ENCODE measurements at regions not wholly inside any gene's neighbourhood (a gene's known extent, or its start where the extent isn't known, plus 50 kb on each side); places are given as distances from the start of the nearest gene placed in this dataset.

GRCh38 chr5:112608975-112609374 lies 128.7 kb upstream of the APC start:
- TF ChIP-seq CTCF (conservative IDR thresholded peaks at IDR 0.05; ENCODE audit: low read length) = no peak
- TF ChIP-seq EZH2phosphoT487 (IDR thresholded peaks at IDR 0.05; ENCODE audit: borderline replicate concordance, low read depth, low read length) = no peak

All from OCI-LY7 (cell line).